ENCODE measurements at regions not wholly inside any gene's neighbourhood (a gene's known extent, or its start where the extent isn't known, plus 50 kb on each side); places are given as distances from the start of the nearest gene placed in this dataset.

GRCh38 chr2:7983451-7983850 is 698.4 kb upstream of the ID2 start:
- Mint-ChIP-seq H3K9me3 (peaks cover 15% of the 10 kb centered on the region), H3K4me1 (no peaks in the 10 kb centered on the region), H3K4me3 (no peak overlapping the region), H3K27ac (no peak overlapping the region), H3K27me3 (ENCODE audit: low read depth) (no peaks in the 10 kb centered on the region), H3K36me3 (ENCODE audit: low read depth) (peaks cover 5% of the 10 kb centered on the region)
- TF ChIP-seq CTCF (IDR thresholded peaks at IDR 0.05; ENCODE audit: unreplicated experiment in 3 of 3), result no peak

GRCh38 chr2:7983912-7984311 is 697.9 kb upstream of the ID2 start:
- no peaks in the 10 kb centered on the region for H3K27me3 Mint-ChIP-seq (ENCODE audit: low read depth)
- no peak for TF ChIP-seq CTCF (IDR thresholded peaks at IDR 0.05; ENCODE audit: unreplicated experiment in 3 of 3)
- no peak overlapping the region for H3K4me3 Mint-ChIP-seq
- H3K4me1 Mint-ChIP-seq, result no peaks in the 10 kb centered on the region
- H3K36me3 Mint-ChIP-seq (ENCODE audit: low read depth), result peaks cover 5% of the 10 kb centered on the region
- H3K9me3 Mint-ChIP-seq, result peaks cover 15% of the 10 kb centered on the region
- no peak overlapping the region for H3K27ac Mint-ChIP-seq

GRCh38 chr2:7984693-7985353 is 697.0 kb upstream of the ID2 start:
- Mint-ChIP-seq H3K36me3 (ENCODE audit: low read depth) (peaks cover 5% of the 10 kb centered on the region), H3K27me3 (ENCODE audit: low read depth) (no peaks in the 10 kb centered on the region)
- TF ChIP-seq CTCF (IDR thresholded peaks at IDR 0.05; ENCODE audit: unreplicated experiment in 3 of 3), result no peak

GRCh38 chr2:7986431-7986830 is 695.4 kb upstream of the ID2 start:
- Mint-ChIP-seq H3K27me3 (ENCODE audit: low read depth) (no peaks in the 10 kb centered on the region), H3K4me1 (no peaks in the 10 kb centered on the region), H3K9me3 (peaks cover 15% of the 10 kb centered on the region), H3K36me3 (ENCODE audit: low read depth) (peaks cover 5% of the 10 kb centered on the region), H3K4me3 (no peak overlapping the region), H3K27ac (no peak overlapping the region)
- TF ChIP-seq CTCF (IDR thresholded peaks at IDR 0.05; ENCODE audit: unreplicated experiment in 3 of 3), result no peak

More at GRCh38 chr2:7984693-7985353, 697.0 kb upstream of the ID2 start:
- Mint-ChIP-seq H3K27ac (no peak overlapping the region), H3K9me3 (peaks cover 15% of the 10 kb centered on the region), H3K4me1 (no peaks in the 10 kb centered on the region), H3K4me3 (no peak overlapping the region)

- no peak overlapping the region for H3K4me3 Mint-ChIP-seq
- no peak for TF ChIP-seq CTCF (IDR thresholded peaks at IDR 0.05; ENCODE audit: unreplicated experiment in 3 of 3)
- H3K9me3 Mint-ChIP-seq, result peaks cover 10% of the 10 kb centered on the region
- no peaks in the 10 kb centered on the region for H3K27me3 Mint-ChIP-seq (ENCODE audit: low read depth)
- no peaks in the 10 kb centered on the region for H3K36me3 Mint-ChIP-seq (ENCODE audit: low read depth)
- H3K27ac Mint-ChIP-seq, result no peak overlapping the region
- H3K4me1 Mint-ChIP-seq, result no peaks in the 10 kb centered on the region
Observed at GRCh38 chr2:7987992-7988391, 693.9 kb upstream of the ID2 start.

GRCh38 chr2:7988440-7988839 is 693.4 kb upstream of the ID2 start:
- Mint-ChIP-seq H3K36me3 (ENCODE audit: low read depth) (no peaks in the 10 kb centered on the region), H3K27me3 (ENCODE audit: low read depth) (no peaks in the 10 kb centered on the region), H3K9me3 (peaks cover 10% of the 10 kb centered on the region), H3K27ac (no peak overlapping the region), H3K4me1 (no peaks in the 10 kb centered on the region), H3K4me3 (no peak overlapping the region)
- no peak for TF ChIP-seq CTCF (IDR thresholded peaks at IDR 0.05; ENCODE audit: unreplicated experiment in 3 of 3)

Data from nephron (organoid).